ENCODE measurements at regions not wholly inside any gene's neighbourhood (a gene's known extent, or its start where the extent isn't known, plus 50 kb on each side); places are given as distances from the start of the nearest gene placed in this dataset.

DNA sequence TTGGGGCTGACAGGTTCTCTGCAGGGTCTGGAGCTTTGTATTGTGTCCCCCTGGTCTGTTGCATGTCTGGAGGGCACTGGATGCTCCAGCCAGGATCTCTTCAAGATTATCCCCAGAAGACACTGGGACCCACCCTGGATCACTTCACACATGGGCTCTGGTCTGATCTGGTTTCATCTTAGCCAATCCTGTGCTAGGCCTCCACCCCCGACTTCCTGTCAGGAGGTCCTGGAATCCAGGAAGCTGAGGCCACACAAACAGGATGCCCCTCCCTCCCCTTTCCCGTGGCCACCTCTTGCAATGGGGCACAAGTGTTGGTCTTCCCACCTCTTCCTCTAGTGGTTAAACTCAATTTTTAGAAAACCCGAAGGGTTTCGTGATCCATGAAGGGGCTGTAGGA lies 242.6 kb upstream of the MVB12B start:
- Histone ChIP-seq H3K9me3 (ENCODE audit: control insufficient read depth in 1 of 2, insufficient read depth in 1 of 2, low read depth in 1 of 2, low read length in 2 of 2) (no peaks in the 10 kb centered on the region), H3K36me3 (ENCODE audit: control insufficient read depth in 1 of 2, insufficient read depth in 2 of 2, low read length in 2 of 2) (no peaks in the 10 kb centered on the region)

DNA sequence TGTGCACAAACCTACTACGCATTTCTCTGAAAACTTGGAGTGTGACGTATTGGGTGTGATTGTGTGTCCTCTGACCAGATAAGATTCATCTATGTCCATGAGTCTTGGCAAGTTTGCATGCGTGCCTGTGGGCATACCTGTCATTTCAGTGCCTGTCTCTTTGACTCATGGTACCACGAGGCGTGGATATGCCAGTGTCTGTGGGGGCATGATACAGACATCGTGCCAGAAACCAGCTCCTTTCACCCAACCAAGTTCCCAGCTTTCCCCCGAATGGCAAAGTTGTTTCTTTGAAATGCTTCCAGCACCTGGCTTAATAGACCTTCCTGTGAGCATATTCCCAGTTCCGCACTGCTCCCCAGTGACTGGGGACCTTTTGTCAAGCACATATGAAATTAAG lies 241.9 kb upstream of the MVB12B start:
- RAD21 ChIA-PET (ENCODE audit: low non-redundant PET in 1 of 2, low total read pairs in 2 of 2, uncharacterized antibody in 2 of 2, unreplicated experiment in 2 of 2) = no interaction called here
- POLR2A ChIA-PET = no interaction called here
- intact Hi-C loops (cut with micrococcal nuclease) = no loop called here
- TF ChIP-seq EZH2phosphoT487 (IDR thresholded peaks at IDR 0.05; ENCODE audit: borderline replicate concordance) (no peak), SRF (IDR thresholded peaks at IDR 0.05; ENCODE audit: low read depth) (no peak)
- TF ChIP-seq, protein P1, sequence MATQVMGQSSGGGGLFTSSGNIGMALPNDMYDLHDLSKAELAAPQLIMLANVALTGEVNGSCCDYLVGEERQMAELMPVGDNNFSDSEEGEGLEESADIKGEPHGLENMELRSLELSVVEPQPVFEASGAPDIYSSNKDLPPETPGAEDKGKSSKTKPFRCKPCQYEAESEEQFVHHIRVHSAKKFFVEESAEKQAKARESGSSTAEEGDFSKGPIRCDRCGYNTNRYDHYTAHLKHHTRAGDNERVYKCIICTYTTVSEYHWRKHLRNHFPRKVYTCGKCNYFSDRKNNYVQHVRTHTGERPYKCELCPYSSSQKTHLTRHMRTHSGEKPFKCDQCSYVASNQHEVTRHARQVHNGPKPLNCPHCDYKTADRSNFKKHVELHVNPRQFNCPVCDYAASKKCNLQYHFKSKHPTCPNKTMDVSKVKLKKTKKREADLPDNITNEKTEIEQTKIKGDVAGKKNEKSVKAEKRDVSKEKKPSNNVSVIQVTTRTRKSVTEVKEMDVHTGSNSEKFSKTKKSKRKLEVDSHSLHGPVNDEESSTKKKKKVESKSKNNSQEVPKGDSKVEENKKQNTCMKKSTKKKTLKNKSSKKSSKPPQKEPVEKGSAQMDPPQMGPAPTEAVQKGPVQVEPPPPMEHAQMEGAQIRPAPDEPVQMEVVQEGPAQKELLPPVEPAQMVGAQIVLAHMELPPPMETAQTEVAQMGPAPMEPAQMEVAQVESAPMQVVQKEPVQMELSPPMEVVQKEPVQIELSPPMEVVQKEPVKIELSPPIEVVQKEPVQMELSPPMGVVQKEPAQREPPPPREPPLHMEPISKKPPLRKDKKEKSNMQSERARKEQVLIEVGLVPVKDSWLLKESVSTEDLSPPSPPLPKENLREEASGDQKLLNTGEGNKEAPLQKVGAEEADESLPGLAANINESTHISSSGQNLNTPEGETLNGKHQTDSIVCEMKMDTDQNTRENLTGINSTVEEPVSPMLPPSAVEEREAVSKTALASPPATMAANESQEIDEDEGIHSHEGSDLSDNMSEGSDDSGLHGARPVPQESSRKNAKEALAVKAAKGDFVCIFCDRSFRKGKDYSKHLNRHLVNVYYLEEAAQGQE (IDR thresholded peaks at IDR 0.05; ENCODE audit: low read depth) = no peak
- TF ChIP-seq, protein P2, sequence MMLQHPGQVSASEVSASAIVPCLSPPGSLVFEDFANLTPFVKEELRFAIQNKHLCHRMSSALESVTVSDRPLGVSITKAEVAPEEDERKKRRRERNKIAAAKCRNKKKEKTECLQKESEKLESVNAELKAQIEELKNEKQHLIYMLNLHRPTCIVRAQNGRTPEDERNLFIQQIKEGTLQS (IDR thresholded peaks at IDR 0.05) = no peak
- TF ChIP-seq, protein P3, sequence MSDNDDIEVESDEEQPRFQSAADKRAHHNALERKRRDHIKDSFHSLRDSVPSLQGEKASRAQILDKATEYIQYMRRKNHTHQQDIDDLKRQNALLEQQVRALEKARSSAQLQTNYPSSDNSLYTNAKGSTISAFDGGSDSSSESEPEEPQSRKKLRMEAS (IDR thresholded peaks at IDR 0.05) = no peak
- H3K9me2 ChIP-seq (ENCODE audit: insufficient read depth) = no peaks in the 10 kb centered on the region
- no peak for ATAC-seq
- peaks cover 26% of the 10 kb centered on the region for H3K27me3 ChIP-seq (ENCODE audit: insufficient read depth, low read length)
- no peaks in the 10 kb centered on the region for H4K20me1 ChIP-seq (ENCODE audit: insufficient read depth)
- no peaks in the 10 kb centered on the region for H3K9me3 ChIP-seq (ENCODE audit: control insufficient read depth in 1 of 2, insufficient read depth in 1 of 2, low read depth in 1 of 2, low read length in 2 of 2)
- DNase-seq (ENCODE audit: low read depth, low spot score) = no peak
- H3K4me1 ChIP-seq (ENCODE audit: control insufficient read depth in 1 of 2, insufficient read depth in 2 of 2, low read length in 2 of 2) = peaks cover 0 to 5% of the 10 kb centered on the region in 2 experiments; a peak in 2 of 4 replicates
- H3K79me2 ChIP-seq (ENCODE audit: insufficient read depth, low read length) = no peaks in the 10 kb centered on the region
- H3K9ac ChIP-seq (ENCODE audit: low read length) = no peak overlapping the region
- H3K4me2 ChIP-seq (ENCODE audit: low read length) = peak overlapping the region; percentile 37; the same call in 1 of the 2 replicates
- BruUV-seq (replicated peaks) = no TSS peak
- CTCF ChIA-PET = no interaction called here
- H3K4me3 ChIP-seq (replicated peaks in 1 of 2; ENCODE audit: low read depth in 1 of 2, low read length in 2 of 2) = 0 out of 4 replicates have a peak overlapping the region, but pooled peaks of 1 of the 2 experiments have one; percentile 8
- H2AFZ ChIP-seq (ENCODE audit: low read depth, low read length, poor library complexity, severe bottlenecking) = no peak overlapping the region
- no peaks in the 10 kb centered on the region for H3K36me3 ChIP-seq (ENCODE audit: control insufficient read depth in 1 of 2, insufficient read depth in 2 of 2, low read length in 2 of 2)
- no peak overlapping the region for H3K27ac ChIP-seq (ENCODE audit: low read depth, low read length)

More for the DNA sequence above, 242.6 kb upstream of the MVB12B start:
- no TSS peak for BruUV-seq (replicated peaks)
- CTCF ChIA-PET = no interaction called here
- peaks cover 0 to 5% of the 10 kb centered on the region in 2 experiments; a peak in 2 of 4 replicates for H3K4me1 ChIP-seq (ENCODE audit: control insufficient read depth in 1 of 2, insufficient read depth in 2 of 2, low read length in 2 of 2)
- H3K9ac ChIP-seq (ENCODE audit: low read length) = no peak overlapping the region
- H2AFZ ChIP-seq (ENCODE audit: low read depth, low read length, poor library complexity, severe bottlenecking) = no peak overlapping the region
- intact Hi-C loops (cut with micrococcal nuclease) = no loop called here
- ATAC-seq (peak; percentile 60), DNase-seq (ENCODE audit: low read depth, low spot score) (no peak)
- no peaks in the 10 kb centered on the region for H3K9me2 ChIP-seq (ENCODE audit: insufficient read depth)
- POLR2A ChIA-PET = no interaction called here
- H3K27me3 ChIP-seq (ENCODE audit: insufficient read depth, low read length) = peaks cover 26% of the 10 kb centered on the region
- RAD21 ChIA-PET (ENCODE audit: low non-redundant PET in 1 of 2, low total read pairs in 2 of 2, uncharacterized antibody in 2 of 2, unreplicated experiment in 2 of 2) = no interaction called here
- TF ChIP-seq, protein P4, sequence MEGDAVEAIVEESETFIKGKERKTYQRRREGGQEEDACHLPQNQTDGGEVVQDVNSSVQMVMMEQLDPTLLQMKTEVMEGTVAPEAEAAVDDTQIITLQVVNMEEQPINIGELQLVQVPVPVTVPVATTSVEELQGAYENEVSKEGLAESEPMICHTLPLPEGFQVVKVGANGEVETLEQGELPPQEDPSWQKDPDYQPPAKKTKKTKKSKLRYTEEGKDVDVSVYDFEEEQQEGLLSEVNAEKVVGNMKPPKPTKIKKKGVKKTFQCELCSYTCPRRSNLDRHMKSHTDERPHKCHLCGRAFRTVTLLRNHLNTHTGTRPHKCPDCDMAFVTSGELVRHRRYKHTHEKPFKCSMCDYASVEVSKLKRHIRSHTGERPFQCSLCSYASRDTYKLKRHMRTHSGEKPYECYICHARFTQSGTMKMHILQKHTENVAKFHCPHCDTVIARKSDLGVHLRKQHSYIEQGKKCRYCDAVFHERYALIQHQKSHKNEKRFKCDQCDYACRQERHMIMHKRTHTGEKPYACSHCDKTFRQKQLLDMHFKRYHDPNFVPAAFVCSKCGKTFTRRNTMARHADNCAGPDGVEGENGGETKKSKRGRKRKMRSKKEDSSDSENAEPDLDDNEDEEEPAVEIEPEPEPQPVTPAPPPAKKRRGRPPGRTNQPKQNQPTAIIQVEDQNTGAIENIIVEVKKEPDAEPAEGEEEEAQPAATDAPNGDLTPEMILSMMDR (IDR thresholded peaks at IDR 0.05 in 2 of 3, conservative IDR thresholded peaks at IDR 0.05 in 1 of 3; ENCODE audit: borderline replicate concordance in 1 of 3, insufficient read depth in 1 of 3, low read depth in 2 of 3, low read length in 2 of 3) = no peak
- TF ChIP-seq ZFX (IDR thresholded peaks at IDR 0.05) (no peak), ELF1 (IDR thresholded peaks at IDR 0.05; ENCODE audit: borderline replicate concordance, low read depth) (0 out of 2 replicates have a peak, but pooled peaks have one; percentile 28), TCF7L2 (IDR thresholded peaks at IDR 0.05; ENCODE audit: borderline replicate concordance, extremely low read depth, insufficient read depth, insufficient read length) (no peak), CEBPB (IDR thresholded peaks at IDR 0.05; ENCODE audit: low read depth) (no peak), EZH2 (IDR thresholded peaks at IDR 0.05) (no peak), YY1 (IDR thresholded peaks at IDR 0.05; ENCODE audit: extremely low read depth, insufficient replicate concordance, low read depth, low read length) (no peak), JUND (IDR thresholded peaks at IDR 0.05) (no peak)
- no peak overlapping the region for H3K27ac ChIP-seq (ENCODE audit: low read depth, low read length)
- no peaks in the 10 kb centered on the region for H3K79me2 ChIP-seq (ENCODE audit: insufficient read depth, low read length)
- H3K4me2 ChIP-seq (ENCODE audit: low read length) = peak overlapping the region; percentile 37
- peak overlapping the region; percentile 8 to 9; a peak in 3 of 4 replicates for H3K4me3 ChIP-seq (replicated peaks in 1 of 2; ENCODE audit: low read depth in 1 of 2, low read length in 2 of 2)
- no peaks in the 10 kb centered on the region for H4K20me1 ChIP-seq (ENCODE audit: insufficient read depth)

Measured in HCT116 (cell line).